SK-N-DZ (cell line): ENCODE measurements at regions not wholly inside any gene's neighbourhood (a gene's known extent, or its start where the extent isn't known, plus 50 kb on each side); places are given as distances from the start of the nearest gene placed in this dataset.
"Not testable (repeated sequence)": the region's sequence is repeated elsewhere in the genome, so short reads cannot be mapped to it uniquely, and the experiment has no call there.

Source experiments
- DNase-seq: peaks from one replicate; pipeline ENCODE4 v3.0.0-alpha.2; 2015; ENCODE audit warnings: low spot score

DNA sequence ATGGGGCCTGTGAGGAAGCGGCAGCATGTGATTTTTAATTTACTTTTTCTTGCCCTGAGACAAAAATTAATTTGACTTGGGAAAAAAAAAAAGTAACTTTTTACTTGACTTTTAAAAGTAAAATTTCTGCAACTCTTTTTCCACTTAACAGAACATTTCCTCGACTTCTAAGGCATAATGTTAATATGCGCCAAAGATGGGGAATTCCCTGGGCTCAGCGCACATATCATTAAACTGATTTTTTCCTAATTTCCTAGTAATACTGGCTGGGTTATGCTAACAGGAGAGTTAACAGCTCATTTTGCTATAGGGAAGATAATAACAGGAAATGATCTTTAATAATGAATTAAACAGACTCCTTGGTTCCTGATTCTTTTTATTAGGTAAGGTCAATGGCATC lies 120.6 kb upstream of the CDH5 start:
- DNase-seq: no peak

DNA sequence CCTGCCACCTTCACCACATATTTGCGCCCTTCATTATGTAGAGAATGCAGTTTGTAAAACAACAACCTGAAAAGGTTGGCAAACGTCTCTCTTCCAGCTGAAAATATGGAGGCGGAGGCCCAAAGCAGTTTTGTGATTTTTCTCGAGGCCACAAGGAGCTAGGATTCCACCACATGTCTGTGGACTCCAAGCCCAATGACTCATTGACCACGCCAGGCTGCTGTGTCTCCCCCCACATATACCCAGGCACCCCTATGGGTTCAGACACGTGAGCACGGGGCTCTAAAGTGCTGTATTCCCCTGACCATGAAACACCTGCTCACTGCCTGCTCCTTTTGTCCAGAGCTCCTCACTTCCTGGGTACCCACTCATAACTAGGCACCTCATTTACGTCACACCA lies 121.4 kb upstream of the CDH5 start:
- no peak for DNase-seq

DNA sequence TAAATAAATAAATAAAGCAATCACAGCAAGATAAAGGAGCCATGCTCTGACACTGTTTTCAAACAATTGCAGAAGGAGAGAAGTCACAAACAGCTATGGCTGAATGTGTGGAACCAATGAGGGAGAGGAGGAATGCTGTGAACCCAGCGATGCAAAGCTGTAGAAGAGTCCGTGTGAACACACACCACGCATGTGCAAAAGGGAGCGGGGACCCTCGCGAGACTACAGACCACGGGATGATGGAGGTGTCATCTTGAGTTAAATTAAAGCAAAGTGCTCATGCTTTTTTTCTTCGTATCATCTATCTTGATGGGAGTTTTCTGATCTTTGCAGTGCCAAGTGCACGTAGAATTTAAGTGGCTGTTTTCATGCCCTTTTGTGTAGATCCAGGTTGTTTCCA lies 123.8 kb upstream of the CDH5 start:
- no peak for DNase-seq

DNA sequence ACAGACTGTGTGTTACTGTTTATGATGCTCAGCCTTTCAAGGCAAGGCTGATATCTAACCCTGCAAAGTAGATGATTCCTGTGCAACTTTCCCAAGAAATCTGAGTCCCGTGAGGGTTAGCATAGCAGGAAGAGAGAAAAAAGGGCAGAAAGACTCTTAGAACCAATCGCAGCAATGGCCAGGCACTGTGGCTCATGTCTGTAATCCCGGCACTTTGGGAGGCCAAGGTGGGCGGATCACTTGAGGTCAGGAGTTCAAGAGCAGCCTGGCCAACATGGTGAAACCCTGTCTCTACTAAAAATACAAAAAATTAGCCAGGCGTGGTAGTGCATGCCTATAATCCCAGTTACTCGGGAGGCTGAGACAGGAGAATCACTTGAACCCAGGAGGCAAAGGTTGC lies 124.3 kb upstream of the CDH5 start:
- DNase-seq: not testable (repeated sequence)

DNA sequence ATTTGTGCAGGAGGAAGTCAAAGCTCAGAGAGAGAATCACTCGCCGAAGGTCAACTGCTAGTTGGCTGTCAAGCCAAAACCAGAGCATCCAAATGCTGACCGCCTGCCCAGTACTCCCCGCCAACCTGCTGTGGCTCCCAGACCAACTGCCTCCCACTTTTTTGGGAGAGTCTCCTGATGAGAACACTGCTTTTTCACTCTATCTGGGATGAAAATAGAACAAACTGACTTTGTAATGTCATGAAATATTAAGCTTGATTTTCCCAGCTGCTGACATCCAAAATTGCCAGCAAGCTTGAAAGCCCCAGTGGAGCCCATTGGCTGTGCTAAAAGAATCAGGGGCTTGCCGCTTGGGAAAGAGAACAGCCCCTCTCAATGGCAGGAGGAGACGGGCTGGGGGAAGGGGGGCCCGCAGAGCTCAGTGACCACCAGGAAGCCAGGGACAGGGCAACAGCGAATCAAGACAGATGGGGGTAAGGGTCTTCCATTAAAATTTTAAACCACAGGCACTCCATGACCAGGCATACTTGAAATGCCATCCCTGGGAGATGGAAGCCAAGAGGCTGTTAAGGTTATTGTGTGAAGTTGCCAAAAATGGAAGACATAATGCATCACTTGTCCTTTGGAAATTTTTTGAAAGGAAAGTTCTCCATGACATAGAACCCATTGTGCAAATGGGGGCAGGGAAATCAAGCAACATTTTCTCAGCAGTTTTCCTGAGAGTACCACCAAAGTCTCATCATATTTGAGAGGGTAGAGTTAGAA lies 125.7 kb upstream of the CDH5 start:
- no peak for DNase-seq

DNA sequence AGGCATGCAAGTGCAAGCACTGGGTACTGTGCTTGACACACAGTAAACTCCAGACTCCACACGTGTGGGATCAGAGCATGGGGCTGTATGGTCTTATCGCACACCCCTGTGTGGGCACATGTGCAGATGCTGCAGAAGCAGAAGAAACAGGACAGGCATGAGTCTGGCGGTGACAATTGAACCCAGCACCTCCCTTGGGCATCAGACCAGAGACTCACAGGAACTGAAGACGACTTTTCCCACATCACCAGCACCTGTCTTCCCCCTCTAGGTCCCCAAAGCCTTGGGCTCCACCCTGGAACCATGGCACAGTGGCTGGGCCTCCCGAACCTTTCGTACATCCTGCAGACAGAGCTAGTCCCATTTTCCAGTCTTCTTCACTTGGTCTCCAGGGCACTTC lies 126.4 kb upstream of the CDH5 start:
- DNase-seq: no peak

DNA sequence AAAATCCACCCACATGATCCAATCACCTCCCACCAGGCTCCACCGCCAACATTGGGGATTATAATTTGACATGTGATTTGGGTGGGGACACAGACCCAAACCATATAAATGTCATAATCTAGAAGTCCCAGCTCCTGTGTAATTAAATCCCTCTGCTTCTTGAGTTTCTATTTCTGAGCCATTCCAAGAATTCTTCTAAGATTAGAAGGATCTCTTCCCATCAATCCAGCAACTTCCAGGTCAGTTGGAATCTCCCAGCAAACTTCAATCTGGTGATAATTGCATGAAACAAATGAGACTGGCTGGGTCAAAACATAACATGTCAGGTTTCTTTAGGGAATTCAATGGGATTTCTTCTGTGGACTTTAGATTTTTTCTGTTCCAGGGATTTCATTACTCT lies 127.8 kb upstream of the CDH5 start:
- DNase-seq: no peak

DNA sequence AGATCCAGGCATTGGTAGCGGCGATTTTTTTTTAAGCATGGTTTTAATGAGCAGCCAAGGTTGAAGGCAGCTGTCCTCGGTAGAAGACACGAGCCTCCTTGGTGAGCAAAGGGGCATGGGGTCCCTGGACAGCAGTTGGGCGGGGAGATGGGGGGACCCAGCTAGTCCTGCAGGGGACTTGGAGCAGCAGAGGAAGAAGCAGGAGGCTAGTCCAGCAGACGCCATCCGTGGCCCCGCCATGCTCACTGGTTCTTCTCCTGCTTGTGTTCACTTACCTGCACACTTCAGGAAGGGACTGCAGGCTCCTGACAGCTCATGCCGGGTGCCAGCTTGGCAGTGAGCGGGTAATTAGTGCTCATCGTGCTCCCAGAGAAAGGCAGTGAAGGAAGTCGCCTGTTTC lies 130.2 kb upstream of the CDH5 start:
- DNase-seq: no peak

DNA sequence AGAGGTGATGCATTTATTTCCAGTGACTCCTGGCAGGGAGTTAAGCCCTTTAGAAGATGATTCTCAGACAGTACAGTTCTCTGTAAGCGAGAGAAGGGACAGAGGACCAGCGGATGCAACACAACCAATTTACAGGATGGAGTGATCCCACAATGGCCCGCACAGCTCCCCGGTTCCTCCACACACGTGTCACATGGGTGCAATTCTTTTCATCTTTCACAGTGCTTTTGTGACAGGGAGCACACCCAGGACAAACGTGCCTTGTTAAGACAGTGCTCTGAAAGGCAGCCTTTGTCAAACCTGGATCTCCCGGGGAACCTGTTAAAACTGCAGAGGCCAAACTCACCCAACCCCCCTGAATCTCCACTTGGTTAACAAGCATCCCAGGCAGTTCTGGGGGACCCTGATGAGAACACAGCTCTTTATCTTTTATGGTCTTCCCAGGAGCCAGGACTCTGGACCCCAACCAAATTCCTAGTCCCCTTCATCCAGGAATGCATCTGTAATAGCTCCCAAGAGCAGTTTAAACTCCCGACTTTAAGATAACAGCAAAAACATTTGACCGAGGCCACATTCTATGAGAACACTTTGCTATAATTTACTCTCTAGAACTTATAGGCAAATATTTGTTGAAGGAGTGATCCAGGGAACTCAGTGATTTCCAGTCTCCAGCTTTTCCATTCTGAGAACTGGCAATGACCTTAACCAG lies 134.9 kb upstream of the CDH5 start:
- DNase-seq: no peak

DNA sequence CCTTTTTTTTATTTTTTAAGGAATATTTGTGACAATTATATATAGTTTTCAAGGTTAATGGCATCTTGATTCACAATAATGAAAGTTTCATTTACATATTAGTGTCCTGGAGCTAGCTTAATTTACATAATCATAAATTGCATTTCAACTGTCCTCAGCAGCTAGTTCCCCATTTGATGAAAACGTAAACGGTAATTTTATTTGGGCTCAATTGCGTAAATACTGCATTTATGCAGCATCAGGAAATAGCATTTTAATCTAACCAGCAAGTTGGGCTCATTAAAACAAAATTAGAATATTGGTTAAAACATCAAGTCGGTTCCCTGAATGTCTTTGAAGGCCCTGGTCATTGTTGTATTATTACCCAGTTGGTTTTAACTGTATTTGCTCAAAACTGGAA lies 136.8 kb upstream of the CDH5 start:
- no peak for DNase-seq

DNA sequence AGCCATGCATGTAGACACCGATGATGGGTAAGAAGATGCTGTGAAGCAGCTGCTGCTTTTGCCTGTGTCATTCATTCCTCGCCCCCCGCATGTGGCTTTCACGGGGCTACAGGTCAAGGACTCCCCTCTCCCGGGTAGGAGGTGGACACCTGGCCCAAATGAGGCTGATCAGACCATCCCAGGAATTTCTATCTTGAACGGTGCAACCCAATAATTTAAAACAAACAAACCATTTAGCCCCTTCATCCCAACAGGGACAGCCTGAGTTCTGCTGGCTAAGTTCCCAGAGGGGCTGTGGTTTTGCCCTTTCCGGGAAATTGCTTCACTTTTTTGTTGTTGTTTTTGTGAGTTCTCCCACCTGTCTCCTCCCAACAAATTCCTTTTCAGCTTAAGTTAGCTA lies 137.7 kb upstream of the CDH5 start:
- DNase-seq: no peak

DNA sequence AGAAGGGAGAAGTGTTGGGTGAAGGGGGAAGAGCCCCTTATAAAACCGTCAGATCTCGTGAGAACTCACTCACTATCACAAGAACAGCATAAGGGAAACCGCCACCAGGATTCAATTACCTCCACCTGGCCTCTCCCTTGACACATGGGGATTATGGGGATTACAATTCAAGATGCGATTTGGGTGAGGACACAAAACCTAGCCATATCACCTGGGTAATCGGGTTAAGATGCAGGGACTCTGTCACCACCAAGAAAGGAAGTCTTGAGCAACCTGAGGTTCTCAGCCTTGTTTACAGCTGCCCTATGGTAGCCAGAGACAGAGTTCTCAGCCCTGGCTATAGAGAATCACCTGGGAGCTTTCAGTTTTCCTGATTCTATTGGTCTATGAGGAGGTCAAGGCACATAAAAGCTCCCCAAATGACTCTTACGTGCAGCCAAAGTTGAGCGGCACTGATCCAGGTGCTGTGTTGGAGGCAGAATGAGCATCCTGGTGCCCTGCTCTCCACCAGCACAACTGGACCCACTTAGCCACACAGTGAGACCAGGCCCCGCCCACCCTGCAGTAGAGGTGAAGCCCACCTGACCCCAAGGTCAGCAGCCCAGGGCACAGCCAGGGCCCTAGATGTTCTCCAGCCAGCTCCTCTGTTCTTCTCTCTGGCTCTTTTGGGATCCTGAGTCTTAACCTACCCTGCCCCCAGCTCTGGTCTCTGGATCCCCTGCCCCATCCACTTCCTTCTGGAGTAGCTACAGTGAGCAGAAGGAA lies 138.5 kb upstream of the CDH5 start:
- DNase-seq: no peak

DNA sequence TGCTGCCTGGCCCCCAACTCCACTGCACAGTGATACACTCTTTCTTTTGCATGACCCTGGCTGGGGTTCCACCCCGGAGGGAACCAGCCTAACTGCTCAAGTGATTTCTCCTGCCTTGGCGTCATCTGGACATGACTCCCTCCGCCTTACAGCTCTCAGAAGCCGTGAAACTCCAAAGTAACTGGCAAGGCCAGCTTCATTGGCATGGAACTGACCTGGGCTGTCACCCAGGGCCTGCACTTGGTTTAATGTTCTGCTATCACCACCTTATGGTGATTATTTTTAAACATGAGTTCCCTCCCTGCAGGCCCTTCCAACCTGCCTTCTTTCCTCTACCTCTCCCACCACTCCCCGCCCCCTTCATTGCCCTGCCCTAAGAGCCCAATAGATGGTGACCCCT lies 139.7 kb upstream of the CDH5 start:
- no peak for DNase-seq

DNA sequence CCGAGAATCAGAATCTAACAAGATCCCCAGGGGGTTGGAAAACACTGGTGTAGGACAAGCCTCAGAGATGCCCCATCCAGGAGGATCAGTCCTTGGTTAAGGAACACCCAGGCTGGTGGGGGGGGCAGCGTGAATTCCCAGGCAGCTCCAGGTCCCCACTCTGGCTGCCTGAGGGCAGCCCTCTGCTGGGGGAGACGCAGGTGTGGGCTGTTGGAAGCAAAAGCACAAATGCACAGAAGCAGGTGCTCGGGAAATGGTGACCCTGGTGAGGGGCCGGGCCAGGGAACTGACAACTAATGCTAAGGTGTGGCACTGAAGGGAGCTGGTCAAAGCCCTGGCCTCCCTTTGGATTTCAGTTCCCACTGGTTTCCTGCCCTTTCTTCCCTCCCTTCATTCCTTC lies 140.8 kb upstream of the CDH5 start:
- DNase-seq: no peak

DNA sequence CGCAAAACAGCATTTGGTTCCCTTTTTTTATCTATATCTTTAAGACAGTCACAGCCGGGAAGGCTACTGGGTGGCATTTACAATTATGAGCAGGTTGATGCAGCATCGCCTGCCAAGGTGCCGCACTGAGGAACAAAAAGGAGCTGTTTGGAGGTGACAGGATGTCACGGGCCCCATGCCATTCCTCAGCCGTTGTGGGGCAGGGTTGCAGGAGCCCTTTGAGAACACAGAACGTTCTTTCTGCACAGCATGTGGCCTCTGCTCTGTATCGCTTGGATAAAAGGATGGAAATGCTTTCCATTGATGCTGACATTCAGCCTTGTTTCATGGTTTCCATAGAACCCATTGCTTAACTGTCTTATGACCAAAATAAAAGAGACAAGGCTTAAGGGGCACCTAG lies 141.9 kb upstream of the CDH5 start:
- no peak for DNase-seq

DNA sequence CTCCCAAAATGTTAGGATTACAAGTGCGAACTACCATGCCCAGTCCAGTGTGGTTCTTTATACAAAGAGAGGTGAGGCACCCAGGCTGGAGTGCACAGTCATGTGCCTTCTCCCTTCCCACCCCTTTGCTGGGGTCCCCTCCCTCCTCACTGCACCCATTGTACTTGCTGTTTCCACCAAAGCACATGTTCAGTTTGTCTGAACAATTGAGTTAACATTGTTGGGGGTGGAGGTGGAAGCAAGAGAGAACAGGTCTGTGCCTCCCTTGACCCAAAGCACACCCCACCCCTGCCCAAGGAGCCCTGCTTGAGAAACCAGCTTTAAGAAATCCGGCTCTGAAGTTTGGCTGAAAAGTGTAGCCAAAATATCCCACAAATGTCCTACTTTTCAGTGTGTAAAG lies 142.3 kb upstream of the CDH5 start:
- no peak for DNase-seq

DNA sequence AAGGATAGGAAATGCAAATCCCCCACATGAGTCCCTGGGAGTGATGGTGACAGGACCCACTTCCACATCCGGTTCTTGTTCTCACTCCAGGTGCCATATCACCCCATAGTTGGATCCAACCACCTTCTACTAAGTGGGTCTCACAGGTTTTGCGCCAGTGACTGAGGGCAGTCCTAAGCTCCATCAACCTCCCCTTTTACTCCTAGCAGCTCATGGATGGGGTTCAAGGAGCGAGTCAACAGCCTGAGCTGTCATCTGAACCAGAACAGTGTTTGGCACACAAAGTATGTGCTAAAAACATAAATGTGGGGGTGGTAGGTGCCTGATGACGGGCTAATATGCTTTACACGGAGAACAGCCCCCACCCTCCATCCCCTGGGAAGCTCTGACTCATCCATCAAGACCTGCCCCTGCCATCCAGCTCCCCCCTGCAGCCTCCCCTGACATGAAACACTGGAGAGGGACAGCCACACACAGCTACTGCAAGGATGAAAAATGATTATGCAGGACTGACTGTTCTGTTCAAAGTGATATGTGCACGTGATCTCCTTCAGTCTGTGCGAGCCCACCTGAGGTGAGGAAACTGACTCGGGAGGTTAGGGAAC lies 143.2 kb upstream of the CDH5 start:
- no peak for DNase-seq

DNA sequence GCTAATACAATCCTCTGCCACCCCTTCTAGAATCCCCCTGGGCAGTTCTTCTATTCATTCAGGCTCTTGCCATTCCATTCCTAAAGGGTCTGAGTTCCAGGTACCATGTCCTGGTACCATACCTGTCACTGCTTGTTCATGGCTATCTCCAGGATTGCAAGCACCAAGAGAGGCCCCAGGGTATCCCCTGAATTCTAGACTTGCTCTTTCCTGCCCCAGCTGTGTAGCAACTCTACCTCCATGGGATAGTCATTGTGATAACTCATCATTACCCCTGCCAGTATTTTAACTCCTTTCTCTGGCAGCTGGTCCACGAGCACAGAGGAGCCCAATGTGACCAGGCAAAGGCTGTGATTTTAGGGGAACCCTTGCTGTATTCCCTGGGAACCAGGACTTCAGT lies 143.7 kb upstream of the CDH5 start:
- DNase-seq: no peak

DNA sequence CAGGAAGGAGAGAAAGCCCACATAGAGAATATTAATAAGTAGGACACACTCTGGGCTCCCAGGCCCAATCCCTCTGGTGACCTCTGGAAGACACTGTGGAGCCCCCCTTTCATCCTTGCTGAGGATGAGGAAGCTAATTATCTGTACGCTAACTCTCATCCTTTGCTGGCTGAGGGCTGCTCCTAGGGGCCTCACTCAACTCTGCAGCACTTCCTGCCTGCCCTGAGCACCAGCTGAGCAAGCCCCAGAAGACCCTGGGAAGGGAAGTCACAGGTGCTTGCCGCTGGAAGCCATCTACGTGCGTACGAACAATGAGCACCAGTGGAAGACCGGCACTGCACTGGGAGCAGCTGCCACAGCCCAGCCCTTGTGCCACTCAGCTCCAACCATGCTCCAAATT lies 145.8 kb upstream of the CDH5 start:
- DNase-seq: no peak

DNA sequence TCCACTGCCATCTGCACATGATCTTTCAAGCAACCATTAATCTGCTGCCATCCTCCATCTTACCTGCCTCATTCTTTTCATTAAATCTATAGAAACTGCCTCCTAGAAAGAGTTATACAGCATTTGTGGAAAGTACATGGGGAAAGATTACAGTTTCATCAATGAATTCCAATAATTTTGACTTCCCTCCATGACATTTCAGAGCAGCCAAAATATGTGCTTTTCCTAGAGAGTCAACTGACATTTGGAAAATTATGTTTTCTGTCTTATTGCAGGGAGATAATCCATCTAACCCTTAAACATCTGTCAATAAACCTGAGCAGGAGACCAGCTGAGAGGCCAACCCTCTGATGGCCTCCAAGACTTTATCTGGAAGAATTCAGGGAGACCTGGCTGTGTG lies 147.0 kb upstream of the CDH5 start:
- no peak for DNase-seq

DNA sequence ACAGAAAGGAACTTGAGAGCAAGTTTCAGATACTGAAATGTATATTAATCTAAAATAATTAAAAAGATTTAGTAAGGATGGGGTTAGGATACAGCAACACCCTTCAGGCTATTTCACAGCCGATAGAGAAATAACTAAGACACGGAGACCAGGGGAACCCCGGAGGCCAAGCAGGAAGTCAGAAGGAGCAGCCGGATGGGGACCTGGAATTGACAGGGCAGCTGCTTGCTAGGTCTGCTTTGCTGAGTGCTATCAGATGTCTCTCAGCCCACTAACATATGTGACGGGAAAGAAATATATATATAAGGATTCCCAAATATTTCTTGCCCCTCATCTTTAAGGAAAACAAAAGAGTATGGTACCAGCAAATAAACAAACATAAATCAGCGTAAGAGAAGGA lies 154.1 kb upstream of the CDH5 start:
- no peak for DNase-seq

DNA sequence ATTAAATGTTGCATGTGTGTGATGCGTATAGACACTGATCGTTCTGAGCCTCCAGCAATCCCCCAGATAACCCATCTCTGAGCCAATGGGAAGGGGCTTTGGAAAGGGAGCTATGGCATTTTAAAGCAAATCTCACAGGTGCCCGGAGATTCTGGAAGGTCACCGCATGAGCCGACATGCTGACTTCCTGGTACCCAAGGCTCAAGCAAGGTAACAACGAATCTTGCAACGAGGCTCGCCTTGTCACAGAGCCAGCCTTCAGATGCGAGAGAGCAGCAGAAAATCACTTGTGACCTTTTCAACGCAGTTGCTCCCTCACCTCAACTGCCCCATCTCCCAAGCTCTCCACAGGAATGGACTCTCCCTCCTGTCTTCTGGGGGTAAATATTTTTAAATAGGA lies 154.8 kb upstream of the CDH5 start:
- no peak for DNase-seq
